ENCODE measurements at regions not wholly inside any gene's neighbourhood (a gene's known extent, or its start where the extent isn't known, plus 50 kb on each side); places are given as distances from the start of the nearest gene placed in this dataset.

- TF ChIP-seq ZNF142 (CRISPR knock-in tag; IDR thresholded peaks at IDR 0.05) (no peak), ZNF816 (CRISPR knock-in tag; IDR thresholded peaks at IDR 0.05; ENCODE audit: borderline replicate concordance) (no peak)
Observed at GRCh38 chr14:42174357-42174756, 567.7 kb downstream of the LRFN5 start (continued).

- FAIRE-seq (no peak), DNase-seq (ENCODE audit: low spot score) (no peak), ATAC-seq (no peak)
- ChIA-PET POLR2A (no interaction called here), CTCF (ENCODE audit: low intra/inter-chr PET ratio, low total read pairs) (no interaction called here)
- H4K20me1 ChIP-seq (ENCODE audit: insufficient read depth, low read length) = no peaks in the 10 kb centered on the region
- no peak overlapping the region for H3K4me3 ChIP-seq (replicated peaks in 1 of 3; ENCODE audit: insufficient read depth in 1 of 3, low read depth in 2 of 3, low read length in 3 of 3)
- peaks cover 90% of the 10 kb centered on the region for H3K9me3 ChIP-seq (ENCODE audit: low read length)
- H3K79me2 ChIP-seq (ENCODE audit: insufficient read depth, low read length) = no peaks in the 10 kb centered on the region
- no peaks in the 10 kb centered on the region for H3K36me3 ChIP-seq (replicated peaks in 1 of 2; ENCODE audit: control insufficient read depth in 1 of 2, insufficient read depth in 2 of 2, low read length in 2 of 2)
- H3K4me2 ChIP-seq (ENCODE audit: low read depth, low read length) = no peak overlapping the region
- in situ Hi-C loops (cut with HindIII; ENCODE audit: extremely low pct_ligation_motif_present, low pct_unique_long_range_greater_than_20kb) = no loop called here
- WGBS (ENCODE audit: low lambda C conversion rate) = 30% methylated on average over 1 of the region's 1 CpG
- no peak for TF ChIP-seq ZFX (CRISPR knock-in tag; IDR thresholded peaks at IDR 0.05; ENCODE audit: low read depth)
- no peak for TF ChIP-seq TEF (CRISPR knock-in tag; IDR thresholded peaks at IDR 0.05)
- TF ChIP-seq HNF1A (IDR thresholded peaks at IDR 0.05; ENCODE audit: low read depth) = no peak
- TF ChIP-seq HNF1A (CRISPR knock-in tag; IDR thresholded peaks at IDR 0.05; ENCODE audit: borderline replicate concordance) = no peak
- no peak for TF ChIP-seq ZBTB4 (CRISPR knock-in tag; IDR thresholded peaks at IDR 0.05; ENCODE audit: borderline replicate concordance)
- no peak for TF ChIP-seq ZNF879 (CRISPR knock-in tag; IDR thresholded peaks at IDR 0.05)
- TF ChIP-seq ISL2 (CRISPR knock-in tag; IDR thresholded peaks at IDR 0.05) = no peak
- TF ChIP-seq HCFC1 (IDR thresholded peaks at IDR 0.05; ENCODE audit: low read depth, low read length) = no peak
- H2AFZ ChIP-seq (ENCODE audit: low read length) = no peak overlapping the region
- H3K27ac ChIP-seq (ENCODE audit: extremely low read length, insufficient read depth, low read length) = no peak overlapping the region
- intact Hi-C loops (cut with micrococcal nuclease; ENCODE audit: unreplicated experiment) = no loop called here
- H3K4me1 ChIP-seq (ENCODE audit: insufficient read depth, low read length) = no peaks in the 10 kb centered on the region
- no peaks in the 10 kb centered on the region for H3K27me3 ChIP-seq (ENCODE audit: control insufficient read depth in 1 of 2, insufficient read depth in 2 of 2, low read length in 2 of 2)
- BruUV-seq (replicated peaks) = no TSS peak
- no peak overlapping the region for H3K9ac ChIP-seq (ENCODE audit: insufficient read depth, low read depth, low read length)
Observed at GRCh38 chr14:42173206-42173605, 566.5 kb downstream of the LRFN5 start.
